ENCODE measurements at regions not wholly inside any gene's neighbourhood (a gene's known extent, or its start where the extent isn't known, plus 50 kb on each side); places are given as distances from the start of the nearest gene placed in this dataset.

- TF ChIP-seq CTCF (IDR thresholded peaks at IDR 0.05; ENCODE audit: extremely low read depth, insufficient read depth, missing control alignments) = no peak
- in situ Hi-C loops (cut with MboI; ENCODE audit: low pct_unique_long_range_greater_than_20kb, low sequenced_read_pairs, unreplicated experiment) = no loop called here
These were observed 257.2 kb upstream of the CTBP2 start for GRCh38 chr10:125417605-125418004.

GRCh38 chr10:125415964-125416363 is 255.6 kb upstream of the CTBP2 start:
- no peak for DNase-seq (ENCODE audit: low spot score)
- in situ Hi-C loops (cut with MboI; ENCODE audit: low pct_unique_long_range_greater_than_20kb, low sequenced_read_pairs, unreplicated experiment) = no loop called here
- no peak for TF ChIP-seq CTCF (IDR thresholded peaks at IDR 0.05; ENCODE audit: extremely low read depth, insufficient read depth, missing control alignments)

More at GRCh38 chr10:125417605-125418004, 257.2 kb upstream of the CTBP2 start:
- DNase-seq (ENCODE audit: low spot score) = no peak

GRCh38 chr10:125415006-125415633 is 254.8 kb upstream of the CTBP2 start:
- no peak for DNase-seq (ENCODE audit: low spot score)
- TF ChIP-seq CTCF (IDR thresholded peaks at IDR 0.05; ENCODE audit: extremely low read depth, insufficient read depth, missing control alignments) = no peak
- in situ Hi-C loops (cut with MboI; ENCODE audit: low pct_unique_long_range_greater_than_20kb, low sequenced_read_pairs, unreplicated experiment) = no loop called here

- TF ChIP-seq CTCF (IDR thresholded peaks at IDR 0.05; ENCODE audit: extremely low read depth, insufficient read depth, missing control alignments) = no peak
- in situ Hi-C loops (cut with MboI; ENCODE audit: low pct_unique_long_range_greater_than_20kb, low sequenced_read_pairs, unreplicated experiment) = no loop called here
- no peak for DNase-seq (ENCODE audit: low spot score)
These were observed 251.4 kb upstream of the CTBP2 start for GRCh38 chr10:125411724-125412123.

GRCh38 chr10:125409756-125410155 is 249.4 kb upstream of the CTBP2 start:
- in situ Hi-C loops (cut with MboI; ENCODE audit: low pct_unique_long_range_greater_than_20kb, low sequenced_read_pairs, unreplicated experiment) = no loop called here
- no peak for DNase-seq (ENCODE audit: low spot score)
- no peak for TF ChIP-seq CTCF (IDR thresholded peaks at IDR 0.05; ENCODE audit: extremely low read depth, insufficient read depth, missing control alignments)

- no peak for TF ChIP-seq CTCF (IDR thresholded peaks at IDR 0.05; ENCODE audit: extremely low read depth, insufficient read depth, missing control alignments)
- no peak for DNase-seq (ENCODE audit: low spot score)
- in situ Hi-C loops (cut with MboI; ENCODE audit: low pct_unique_long_range_greater_than_20kb, low sequenced_read_pairs, unreplicated experiment) = no loop called here
These were observed 247.2 kb upstream of the CTBP2 start for GRCh38 chr10:125407557-125407956.
